GM18507 (cell line): ENCODE measurements at regions not wholly inside any gene's neighbourhood (a gene's known extent, or its start where the extent isn't known, plus 50 kb on each side); places are given as distances from the start of the nearest gene placed in this dataset.

Source experiments
- DNase-seq: peaks from one replicate; pipeline ENCODE4 v3.0.0; 2011; ENCODE audit warnings: low read depth; ENCODE audit not compliant: insufficient read length; ENCODE audit errors: extremely low spot score
- FAIRE-seq: peaks from 2 replicates; lab custom pipeline; 2011; peaks lifted over from hg19 to GRCh38; lab: Jason Lieb, UNC

DNA sequence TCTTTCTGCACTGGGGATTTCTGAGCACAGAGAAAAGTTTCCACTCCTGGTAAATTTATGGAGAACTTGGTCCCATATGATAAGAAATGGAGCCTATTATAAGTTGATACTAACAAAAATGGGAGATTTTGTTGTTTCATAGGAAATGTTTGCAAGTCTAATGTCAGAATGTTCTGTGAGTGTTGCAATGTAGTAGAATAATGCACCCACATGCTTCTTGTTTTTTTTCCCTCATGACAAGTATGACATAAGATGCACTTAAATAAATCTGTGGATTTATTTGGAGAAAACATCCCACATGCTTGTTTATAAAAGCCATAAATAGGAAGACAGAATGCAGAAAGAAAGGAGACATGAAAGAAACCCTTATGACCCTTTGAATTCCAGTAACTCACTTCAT, 50.8 kb upstream of the KCNJ6 start:
- FAIRE-seq: no peak
- DNase-seq: no peak

DNA sequence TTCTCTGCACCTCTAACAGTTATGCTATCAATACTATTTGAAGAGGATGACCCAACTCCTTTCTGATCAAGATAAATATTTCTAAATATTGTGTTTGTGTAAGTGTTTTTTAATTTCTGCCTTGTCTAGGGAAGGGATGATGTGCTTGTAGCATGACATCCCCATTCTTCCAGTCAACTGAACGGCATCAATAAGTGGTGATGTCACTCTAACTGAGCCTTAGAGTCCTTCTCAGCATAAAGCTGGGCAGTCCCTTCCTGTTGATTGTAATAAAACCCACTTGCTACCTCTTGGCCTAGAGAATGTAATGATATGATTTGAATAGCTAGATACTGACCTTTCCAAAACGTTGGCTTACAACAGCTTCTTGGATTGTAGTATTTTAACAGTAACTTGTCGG, 52.5 kb upstream of the KCNJ6 start:
- FAIRE-seq: no peak

GRCh38 chr21:37970548-37970947, 54.3 kb upstream of the KCNJ6 start:
- no peak for FAIRE-seq

More for the DNA sequence above, 52.5 kb upstream of the KCNJ6 start:
- DNase-seq: no peak

DNA sequence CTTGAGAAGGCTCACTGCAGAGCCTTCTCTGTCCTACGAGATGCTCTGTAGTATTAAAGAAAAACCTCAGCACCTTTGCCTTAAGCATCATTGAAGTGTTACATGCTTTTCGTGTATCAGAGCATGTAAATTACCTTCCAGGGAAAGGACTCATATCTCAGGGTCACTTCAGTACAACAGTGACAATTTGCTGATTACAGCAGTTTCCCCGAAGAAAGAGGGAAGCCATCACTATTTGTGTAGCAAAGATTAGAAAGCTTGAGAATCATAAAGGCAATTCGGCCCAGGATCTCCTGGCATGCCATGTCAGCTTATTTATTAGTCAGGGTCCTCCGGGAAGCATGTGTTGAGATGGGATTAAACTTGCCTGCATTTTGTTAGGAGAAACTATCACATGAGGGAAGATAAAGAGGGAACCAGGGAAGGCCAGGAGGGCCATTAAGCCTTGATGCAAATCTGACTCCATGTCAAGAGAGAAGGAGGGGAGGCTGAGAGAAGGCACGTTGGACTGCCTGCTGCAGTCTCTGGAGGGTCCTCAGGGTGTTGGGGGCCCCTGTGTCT, 55.2 kb upstream of the KCNJ6 start:
- DNase-seq: no peak
- no peak for FAIRE-seq

More at GRCh38 chr21:37970548-37970947, 54.3 kb upstream of the KCNJ6 start:
- DNase-seq: no peak

DNA sequence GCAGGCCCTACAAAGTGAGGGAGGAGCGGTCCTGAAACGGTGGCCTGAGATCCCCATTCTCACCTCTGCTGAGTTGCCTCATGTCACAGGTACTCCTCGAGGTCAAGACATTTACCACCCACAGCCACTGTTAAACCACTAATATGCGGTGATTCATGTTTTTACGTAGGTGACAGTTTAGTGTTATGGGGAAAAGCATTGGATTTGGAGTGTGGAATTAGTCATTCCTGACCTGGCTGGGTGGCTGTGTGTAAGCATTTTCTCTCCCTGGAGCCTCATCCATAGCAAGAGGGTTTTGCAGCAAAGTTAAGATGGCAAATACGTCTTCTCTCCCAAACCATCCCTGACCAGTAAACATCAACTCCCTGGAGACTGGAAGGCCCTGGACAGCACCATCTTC, 57.8 kb upstream of the KCNJ6 start:
- FAIRE-seq (no peak), DNase-seq (no peak)

GRCh38 chr21:37982496-37983318, 66.5 kb upstream of the KCNJ6 start:
- FAIRE-seq (no peak), DNase-seq (no peak)

DNA sequence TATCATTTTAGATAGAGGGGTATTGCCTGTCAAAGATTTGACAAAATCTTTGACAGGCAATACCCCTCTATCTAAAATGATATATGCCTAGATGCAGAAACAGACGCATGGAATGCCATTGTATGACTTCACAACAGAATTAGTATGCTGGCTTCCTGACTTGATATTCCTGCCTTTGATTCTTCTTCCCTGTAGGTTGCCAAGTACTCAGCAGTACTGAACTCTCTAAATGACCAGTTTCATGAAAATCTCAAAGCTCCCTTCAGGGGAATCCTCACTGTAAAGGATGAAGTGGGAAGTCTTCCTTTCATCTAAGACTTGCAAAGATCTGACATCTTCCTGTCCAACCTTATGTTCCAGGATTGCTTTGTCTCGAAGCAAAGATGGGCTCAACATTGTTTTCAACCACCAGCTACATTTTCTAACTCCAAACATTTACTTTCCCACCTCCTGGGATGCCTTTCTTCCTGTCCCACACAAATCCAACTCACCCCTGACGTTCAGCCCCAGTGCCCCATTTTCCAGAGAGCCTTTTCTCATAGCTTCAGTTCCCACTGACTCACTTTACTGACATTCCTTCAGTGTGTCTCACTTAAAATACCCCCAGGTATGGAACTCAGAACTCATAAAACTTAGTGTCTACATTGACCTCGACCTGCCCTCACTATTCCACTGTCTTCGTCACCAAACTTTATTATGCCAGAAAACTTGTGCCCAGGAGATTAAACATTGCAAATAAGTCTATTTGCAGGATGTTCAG, 67.3 kb upstream of the KCNJ6 start:
- DNase-seq (no peak), FAIRE-seq (no peak)

GRCh38 chr21:37984416-37984815, 68.2 kb upstream of the KCNJ6 start:
- no peak for DNase-seq
- no peak for FAIRE-seq

DNA sequence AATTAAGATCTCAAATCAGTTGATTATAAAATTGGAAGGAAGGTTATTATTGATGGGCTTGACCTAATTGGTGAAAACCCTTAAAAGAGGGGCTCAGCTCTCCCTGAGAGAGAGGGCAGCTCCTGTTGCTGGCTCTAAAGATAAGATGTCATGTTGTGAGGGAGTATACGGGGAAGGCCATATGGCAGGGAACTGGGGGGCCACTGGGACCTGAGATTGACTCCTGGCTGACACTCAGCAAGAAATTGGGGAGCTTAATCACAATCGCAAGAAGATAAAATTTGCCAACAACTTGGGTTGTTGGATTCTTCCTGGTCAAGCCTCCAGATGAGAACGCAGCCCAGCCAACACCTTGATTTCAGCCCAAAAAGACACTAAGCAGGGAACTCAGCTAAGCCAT, 69.7 kb upstream of the KCNJ6 start:
- DNase-seq (no peak), FAIRE-seq (no peak)

GRCh38 chr21:37986751-37987399, 70.6 kb upstream of the KCNJ6 start:
- FAIRE-seq: no peak
- DNase-seq: no peak

GRCh38 chr21:37987668-37988067, 71.4 kb upstream of the KCNJ6 start:
- DNase-seq (no peak), FAIRE-seq (no peak)

DNA sequence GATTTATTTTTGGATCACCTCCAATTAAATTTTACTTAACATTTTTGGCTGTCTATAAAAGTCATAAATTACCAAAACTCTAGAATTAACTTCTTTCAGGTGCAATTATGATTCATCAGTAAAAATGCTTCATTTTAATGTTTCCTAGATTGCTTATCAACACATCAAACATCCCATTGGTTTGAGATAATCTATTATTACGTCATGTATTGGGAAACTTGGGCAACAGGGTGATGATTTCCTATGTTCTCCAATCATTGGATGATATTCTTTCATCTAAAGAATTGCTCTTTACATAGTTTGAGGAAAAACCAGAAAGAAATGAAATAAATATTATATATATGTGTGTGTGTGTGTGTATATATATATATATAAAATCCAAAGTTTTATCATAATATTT, 76.8 kb upstream of the KCNJ6 start:
- DNase-seq (no peak), FAIRE-seq (no peak)

DNA sequence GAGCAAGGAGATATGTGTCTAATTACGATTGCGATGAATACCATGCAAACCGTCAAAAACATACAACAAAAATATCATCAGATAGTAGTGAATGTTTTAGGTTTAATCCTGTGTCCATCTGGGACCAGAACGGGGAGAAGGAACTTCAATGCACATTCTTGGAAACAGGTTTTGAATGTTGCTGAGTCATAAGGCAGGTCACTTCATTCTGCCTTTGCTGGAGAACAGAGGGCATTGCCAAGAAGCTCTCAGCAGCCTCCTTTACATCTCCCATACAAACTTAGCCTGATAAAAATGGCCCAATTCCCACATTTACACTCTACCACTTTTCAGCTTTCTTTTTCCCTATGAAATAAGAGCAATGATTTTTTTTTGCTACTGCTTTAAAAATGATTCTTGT, 78.0 kb upstream of the KCNJ6 start:
- FAIRE-seq: no peak
- no peak for DNase-seq

GRCh38 chr21:38012672-38013071, 96.4 kb upstream of the KCNJ6 start:
- no peak for FAIRE-seq
- no peak for DNase-seq

DNA sequence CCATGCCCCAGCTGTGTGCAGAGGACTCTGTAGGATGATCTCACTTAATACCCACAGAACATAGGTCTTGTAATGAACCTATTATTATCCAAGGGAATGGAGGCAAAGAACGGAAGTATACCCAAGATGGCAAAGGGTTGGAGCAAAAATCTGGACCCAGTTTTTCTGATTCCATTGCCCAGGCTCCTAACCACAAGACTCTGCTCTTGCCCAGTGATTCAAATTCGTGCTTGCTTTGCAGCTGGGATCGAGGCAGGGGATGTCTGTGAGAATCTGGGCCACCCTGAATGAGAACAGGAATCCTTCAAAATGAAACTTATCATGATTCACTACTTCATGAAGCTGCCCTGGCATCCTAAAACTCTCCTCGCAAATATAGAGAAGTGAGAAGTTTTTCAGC, 97.5 kb upstream of the KCNJ6 start:
- DNase-seq (no peak), FAIRE-seq (no peak)

DNA sequence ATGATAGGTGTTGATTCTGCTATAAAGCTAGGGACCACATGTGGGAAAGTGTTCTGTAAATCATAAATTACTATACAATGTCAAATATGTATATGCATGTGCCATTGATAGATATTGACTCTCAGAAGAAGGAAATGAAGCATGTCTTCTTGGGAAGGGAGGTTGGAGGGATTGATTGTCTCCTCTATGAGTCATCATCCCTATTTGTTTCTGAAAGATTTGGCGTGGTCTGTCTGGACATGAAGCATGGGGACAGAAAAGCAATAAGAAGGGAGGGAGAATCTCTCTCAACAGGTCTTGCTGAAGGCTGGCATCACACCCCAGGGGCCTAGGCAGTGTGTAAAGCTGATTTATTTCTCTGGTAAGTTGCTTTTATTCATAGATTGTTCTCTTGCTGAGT, 98.0 kb upstream of the KCNJ6 start:
- DNase-seq (no peak), FAIRE-seq (no peak)

DNA sequence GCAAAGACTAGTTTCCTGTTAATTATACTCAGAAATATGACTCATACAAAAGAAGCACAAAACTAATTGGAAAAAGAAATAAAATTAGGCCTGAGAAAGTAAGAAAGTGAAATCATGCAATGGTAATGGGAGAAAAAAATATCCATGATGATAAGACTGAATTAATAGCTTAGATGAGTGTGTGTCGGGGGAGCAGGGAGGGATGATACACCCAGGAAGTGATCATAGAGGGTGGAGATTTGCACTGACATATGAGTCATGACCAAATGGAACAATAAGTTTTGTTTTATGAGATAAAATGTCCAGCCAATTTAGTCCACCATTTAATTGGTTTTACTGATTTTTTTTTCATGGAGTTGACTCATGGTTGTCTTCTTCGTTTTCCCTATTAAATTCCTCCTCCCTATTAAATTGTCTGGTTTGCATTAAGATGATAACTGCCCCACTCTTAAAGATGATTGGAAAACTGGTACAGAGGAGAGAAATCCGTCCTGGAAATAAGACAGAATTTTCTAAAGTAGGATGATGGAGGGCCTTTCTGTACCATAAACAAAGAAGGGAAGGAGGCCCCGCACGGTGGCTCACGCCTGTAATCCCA, 111.7 kb upstream of the KCNJ6 start:
- FAIRE-seq: no peak
- no peak for DNase-seq

DNA sequence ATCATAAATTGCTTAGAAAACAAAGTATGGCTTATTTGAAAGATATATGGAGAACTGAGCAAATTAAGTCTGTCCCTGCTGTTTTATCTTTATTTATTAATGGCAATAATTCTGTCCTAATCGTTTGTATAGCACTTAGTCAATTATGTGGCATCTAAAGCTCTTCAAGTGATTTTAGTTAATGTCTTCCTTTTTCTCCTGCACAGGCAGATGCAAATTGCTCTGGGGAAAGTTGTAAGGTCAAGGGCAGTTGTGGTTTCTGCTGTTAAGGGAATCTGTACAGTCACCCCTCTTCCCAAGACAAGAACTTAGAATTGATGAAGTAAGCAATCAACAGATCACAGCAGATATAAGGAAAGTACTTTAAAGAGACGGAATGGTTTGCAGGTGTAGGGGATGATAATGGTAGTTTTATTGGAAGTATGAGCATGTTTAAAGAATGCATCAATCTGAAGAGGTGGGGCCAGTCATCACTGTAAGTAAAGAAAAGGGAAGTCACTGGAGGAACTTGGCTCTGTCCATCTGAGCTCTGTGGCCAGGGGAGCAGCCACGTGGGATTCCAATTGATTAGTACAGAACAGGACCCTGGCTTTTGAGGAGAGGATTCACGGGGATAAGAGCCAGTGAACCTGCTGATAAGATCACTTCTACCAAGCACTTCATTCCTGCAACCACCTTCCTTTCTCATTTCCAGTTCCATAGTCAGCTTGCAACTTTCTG, 116.0 kb upstream of the KCNJ6 start:
- DNase-seq (no peak), FAIRE-seq (no peak)

DNA sequence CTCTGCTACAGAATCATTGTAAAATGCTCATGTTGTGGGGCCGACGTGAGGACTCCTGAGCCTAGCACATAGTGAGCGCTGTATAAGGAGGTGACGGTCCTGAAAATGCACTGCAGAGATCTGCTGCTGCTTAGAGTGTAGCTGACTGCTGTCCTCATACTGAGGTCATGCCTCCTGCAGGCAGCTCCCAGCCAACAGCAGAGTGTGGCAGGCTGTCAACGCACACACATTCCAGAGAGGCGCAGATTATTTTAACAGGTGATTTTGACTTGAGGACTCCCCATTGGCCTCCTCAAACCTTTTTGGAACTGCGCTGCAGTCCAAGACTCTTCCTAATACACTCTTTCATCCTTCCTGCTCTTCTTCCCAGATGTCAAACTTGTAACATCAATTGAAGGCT, 119.8 kb upstream of the KCNJ6 start:
- DNase-seq (no peak), FAIRE-seq (no peak)
